ENCODE measurements at regions not wholly inside any gene's neighbourhood (a gene's known extent, or its start where the extent isn't known, plus 50 kb on each side); places are given as distances from the start of the nearest gene placed in this dataset.

GRCh38 chr7:66869660-66870450 lies 51.2 kb upstream of the TMEM248 start (continued):
- TF ChIP-seq BRF1 (IDR thresholded peaks at IDR 0.05; ENCODE audit: borderline replicate concordance, extremely low read depth, insufficient read length) (no peak), TARDBP (IDR thresholded peaks at IDR 0.05) (no peak), ARNT (IDR thresholded peaks at IDR 0.05) (peak in 1 of 2 experiments; percentile 66; a peak in 1 of 4 replicates), SAFB2 (IDR thresholded peaks at IDR 0.05; ENCODE audit: borderline replicate concordance, low read depth, low read length, severe bottlenecking) (no peak), MTA2 (IDR thresholded peaks at IDR 0.05; ENCODE audit: low read depth) (peak; percentile 82), DACH1 (IDR thresholded peaks at IDR 0.05; ENCODE audit: partially characterized antibody) (no peak), ZNF184 (CRISPR knock-in tag; IDR thresholded peaks at IDR 0.05) (no peak), NR2C2 (CRISPR knock-in tag; IDR thresholded peaks at IDR 0.05) (no peak), NR2C2 (tag; IDR thresholded peaks at IDR 0.05) (no peak), CREM (IDR thresholded peaks at IDR 0.05; ENCODE audit: low read depth) (peak; percentile 62), CHD1 (IDR thresholded peaks at IDR 0.05; ENCODE audit: low read length) (no peak), MNT (conservative IDR thresholded peaks at IDR 0.05) (peak in 1 of 2 experiments; percentile 33; a peak in 1 of 4 replicates), KDM4B (IDR thresholded peaks at IDR 0.05; ENCODE audit: borderline replicate concordance in 2 of 2, low read depth in 1 of 2) (no peak), ESRRA (IDR thresholded peaks at IDR 0.05; ENCODE audit: borderline replicate concordance, low read depth) (peak; percentile 73; the same call in 1 of the 2 replicates), ZBTB7A (IDR thresholded peaks at IDR 0.05; ENCODE audit: borderline replicate concordance, control insufficient read depth, low read depth, low read length) (peak; percentile 30; the same call in 1 of the 2 replicates), CREB3L1 (IDR thresholded peaks at IDR 0.05; ENCODE audit: borderline replicate concordance, low read depth) (no peak), MYBL2 (IDR thresholded peaks at IDR 0.05; ENCODE audit: low read depth) (no peak), MYBL2 (CRISPR knock-in tag; IDR thresholded peaks at IDR 0.05; ENCODE audit: borderline replicate concordance) (no peak), SMARCA4 (IDR thresholded peaks at IDR 0.05) (peak; percentile 95), RFX5 (IDR thresholded peaks at IDR 0.05; ENCODE audit: low read depth, low read length) (0 out of 2 replicates have a peak, but pooled peaks have one; percentile 37), RBM14 (IDR thresholded peaks at IDR 0.05; ENCODE audit: borderline replicate concordance, insufficient read depth, low read depth, low read length) (no peak), ZNF324 (CRISPR knock-in tag; IDR thresholded peaks at IDR 0.05) (no peak), ZNF41 (CRISPR knock-in tag; conservative IDR thresholded peaks at IDR 0.05) (no peak), NR1H2 (CRISPR knock-in tag; IDR thresholded peaks at IDR 0.05) (no peak)
- TF ChIP-seq, protein P1, sequence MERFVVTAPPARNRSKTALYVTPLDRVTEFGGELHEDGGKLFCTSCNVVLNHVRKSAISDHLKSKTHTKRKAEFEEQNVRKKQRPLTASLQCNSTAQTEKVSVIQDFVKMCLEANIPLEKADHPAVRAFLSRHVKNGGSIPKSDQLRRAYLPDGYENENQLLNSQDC (CRISPR knock-in tag; IDR thresholded peaks at IDR 0.05): no peak
- TF ChIP-seq, protein P2, sequence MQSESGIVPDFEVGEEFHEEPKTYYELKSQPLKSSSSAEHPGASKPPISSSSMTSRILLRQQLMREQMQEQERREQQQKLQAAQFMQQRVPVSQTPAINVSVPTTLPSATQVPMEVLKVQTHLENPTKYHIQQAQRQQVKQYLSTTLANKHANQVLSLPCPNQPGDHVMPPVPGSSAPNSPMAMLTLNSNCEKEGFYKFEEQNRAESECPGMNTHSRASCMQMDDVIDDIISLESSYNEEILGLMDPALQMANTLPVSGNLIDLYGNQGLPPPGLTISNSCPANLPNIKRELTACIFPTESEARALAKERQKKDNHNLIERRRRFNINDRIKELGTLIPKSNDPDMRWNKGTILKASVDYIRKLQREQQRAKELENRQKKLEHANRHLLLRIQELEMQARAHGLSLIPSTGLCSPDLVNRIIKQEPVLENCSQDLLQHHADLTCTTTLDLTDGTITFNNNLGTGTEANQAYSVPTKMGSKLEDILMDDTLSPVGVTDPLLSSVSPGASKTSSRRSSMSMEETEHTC (IDR thresholded peaks at IDR 0.05): no peak

Measured in K562 (cell line).